ENCODE measurements at regions not wholly inside any gene's neighbourhood (a gene's known extent, or its start where the extent isn't known, plus 50 kb on each side); places are given as distances from the start of the nearest gene placed in this dataset.

DNA sequence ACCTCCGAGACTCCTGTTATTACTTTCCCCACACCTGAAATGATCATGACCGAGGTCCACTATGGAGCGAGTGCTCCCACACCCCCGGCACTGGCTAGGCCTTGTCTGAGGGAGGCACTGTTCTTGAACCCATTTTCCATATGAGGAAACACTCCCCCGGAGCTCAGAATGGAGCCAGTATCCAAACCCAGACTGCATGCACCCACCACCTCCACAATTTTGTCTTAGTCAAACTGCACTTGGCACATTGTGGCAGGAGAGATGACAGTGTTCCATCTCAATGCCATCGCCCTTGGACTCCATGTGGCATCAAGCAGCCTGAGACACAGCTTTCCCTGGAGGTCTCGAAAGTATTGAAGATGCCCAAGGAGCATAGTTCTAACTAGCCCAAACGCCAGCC, 154.1 kb downstream of the NUP210 start:
- H3K27ac ChIP-seq = no peak overlapping the region
- no peak for DNase-seq
- no peak overlapping the region for H3K4me3 ChIP-seq
- H3K36me3 ChIP-seq = no peaks in the 10 kb centered on the region
- H3K27me3 ChIP-seq = no peaks in the 10 kb centered on the region
- no peaks in the 10 kb centered on the region for H3K9me3 ChIP-seq (replicated peaks)
- no peaks in the 10 kb centered on the region for H3K4me1 ChIP-seq

DNA sequence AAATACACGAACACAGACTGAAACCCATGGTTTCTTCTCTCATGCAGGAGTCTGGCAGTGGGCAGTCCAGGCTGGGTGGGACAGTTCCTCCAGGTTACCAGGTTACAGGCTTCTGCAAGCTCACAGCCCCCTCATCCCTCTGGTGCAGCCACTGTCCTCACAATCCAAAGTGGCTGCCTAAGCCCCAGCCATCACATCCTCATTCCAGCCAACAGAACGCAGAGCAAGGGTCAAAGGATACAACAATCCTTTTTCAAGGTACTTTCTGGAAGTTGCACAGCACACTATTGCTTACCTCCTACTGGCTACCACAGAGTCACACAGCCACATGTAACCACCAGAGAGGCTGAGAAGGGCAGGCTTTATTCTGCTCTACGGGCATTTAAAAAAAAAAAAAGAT, 154.6 kb downstream of the NUP210 start:
- Histone ChIP-seq H3K4me3 (no peak overlapping the region), H3K27me3 (no peaks in the 10 kb centered on the region), H3K36me3 (no peaks in the 10 kb centered on the region), H3K4me1 (no peaks in the 10 kb centered on the region), H3K27ac (no peak overlapping the region), H3K9me3 (replicated peaks) (no peaks in the 10 kb centered on the region)
- DNase-seq = no peak

DNA sequence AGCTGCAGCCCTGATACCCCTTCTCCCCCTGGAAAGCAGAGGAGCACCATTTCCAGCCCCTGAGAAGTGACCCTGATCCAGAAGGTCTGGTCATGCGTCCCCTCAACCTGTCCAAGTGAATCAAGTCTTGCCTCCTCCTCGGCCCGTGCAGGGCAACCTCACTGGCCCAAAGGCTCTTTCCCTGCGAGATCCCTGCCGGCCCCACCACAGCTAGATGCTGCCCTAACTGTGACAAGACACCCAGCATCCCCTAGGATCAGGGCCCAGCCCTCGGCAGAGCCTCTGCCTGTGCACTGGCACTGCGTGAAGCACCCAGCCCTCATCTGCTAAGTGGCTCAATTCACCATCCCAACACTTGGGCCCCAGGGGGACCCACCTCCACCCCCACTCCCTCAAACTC, 155.1 kb downstream of the NUP210 start:
- Histone ChIP-seq H3K27ac (no peak overlapping the region), H3K36me3 (no peaks in the 10 kb centered on the region), H3K27me3 (no peaks in the 10 kb centered on the region), H3K4me3 (no peak overlapping the region), H3K9me3 (replicated peaks) (no peaks in the 10 kb centered on the region), H3K4me1 (no peaks in the 10 kb centered on the region)
- DNase-seq = no peak

DNA sequence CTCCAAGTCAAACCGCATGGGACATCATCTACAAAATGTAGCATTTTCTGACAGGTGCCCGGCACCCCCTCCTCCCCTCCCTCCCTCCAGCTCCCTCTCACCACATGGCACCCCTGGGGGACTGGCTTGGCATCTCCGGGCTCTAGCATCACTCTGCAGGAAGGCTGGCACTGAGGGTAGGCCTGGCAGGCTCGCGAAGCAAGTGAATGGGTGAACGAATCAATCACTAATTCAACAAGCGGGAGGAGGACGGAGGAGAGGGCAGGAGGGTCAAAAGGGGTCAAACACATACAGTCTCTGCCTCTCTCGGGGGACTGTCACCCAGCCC, 155.7 kb downstream of the NUP210 start:
- no peak for DNase-seq
- Histone ChIP-seq H3K4me1 (no peaks in the 10 kb centered on the region), H3K4me3 (no peak overlapping the region), H3K9me3 (replicated peaks) (no peaks in the 10 kb centered on the region), H3K36me3 (no peaks in the 10 kb centered on the region), H3K27me3 (no peaks in the 10 kb centered on the region), H3K27ac (no peak overlapping the region)

DNA sequence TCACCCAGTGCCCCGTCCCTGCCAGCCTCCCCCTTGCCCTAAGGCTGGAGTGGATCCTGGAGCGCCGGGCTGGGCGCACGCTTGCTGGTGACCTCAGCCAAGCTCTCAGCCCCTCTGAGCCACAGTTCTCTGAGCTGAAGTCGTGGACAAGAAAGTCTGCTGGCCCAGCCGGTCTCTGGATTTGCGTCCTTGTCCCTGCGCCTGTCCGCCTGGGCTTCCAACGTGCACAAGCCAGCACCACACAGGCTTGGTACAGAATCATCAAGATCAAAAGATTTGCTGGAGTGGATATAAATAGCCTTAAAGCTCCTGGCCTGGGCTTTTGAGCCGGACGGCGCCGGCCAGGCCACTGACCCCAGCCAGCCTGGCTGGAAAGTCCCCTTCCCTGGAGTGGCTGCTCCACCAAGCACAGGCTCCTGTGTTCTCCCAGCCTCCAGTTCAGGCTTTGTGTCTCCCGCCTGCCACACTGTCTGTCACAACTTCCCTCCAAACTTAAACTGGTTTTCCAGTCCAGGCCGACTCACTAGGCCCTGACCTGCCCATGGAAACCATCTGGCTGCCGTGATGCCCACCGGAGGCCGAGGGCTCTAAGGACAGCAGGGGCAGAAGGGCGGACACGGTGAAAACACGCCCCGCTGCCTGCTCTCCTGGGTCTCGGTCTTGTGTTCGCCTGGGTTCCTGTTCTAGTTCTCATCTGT, 156.2 kb downstream of the NUP210 start:
- Histone ChIP-seq H3K4me3 (no peak overlapping the region), H3K27ac (no peak overlapping the region), H3K4me1 (no peaks in the 10 kb centered on the region), H3K36me3 (no peaks in the 10 kb centered on the region), H3K27me3 (no peaks in the 10 kb centered on the region), H3K9me3 (replicated peaks) (no peaks in the 10 kb centered on the region)
- no peak for DNase-seq

DNA sequence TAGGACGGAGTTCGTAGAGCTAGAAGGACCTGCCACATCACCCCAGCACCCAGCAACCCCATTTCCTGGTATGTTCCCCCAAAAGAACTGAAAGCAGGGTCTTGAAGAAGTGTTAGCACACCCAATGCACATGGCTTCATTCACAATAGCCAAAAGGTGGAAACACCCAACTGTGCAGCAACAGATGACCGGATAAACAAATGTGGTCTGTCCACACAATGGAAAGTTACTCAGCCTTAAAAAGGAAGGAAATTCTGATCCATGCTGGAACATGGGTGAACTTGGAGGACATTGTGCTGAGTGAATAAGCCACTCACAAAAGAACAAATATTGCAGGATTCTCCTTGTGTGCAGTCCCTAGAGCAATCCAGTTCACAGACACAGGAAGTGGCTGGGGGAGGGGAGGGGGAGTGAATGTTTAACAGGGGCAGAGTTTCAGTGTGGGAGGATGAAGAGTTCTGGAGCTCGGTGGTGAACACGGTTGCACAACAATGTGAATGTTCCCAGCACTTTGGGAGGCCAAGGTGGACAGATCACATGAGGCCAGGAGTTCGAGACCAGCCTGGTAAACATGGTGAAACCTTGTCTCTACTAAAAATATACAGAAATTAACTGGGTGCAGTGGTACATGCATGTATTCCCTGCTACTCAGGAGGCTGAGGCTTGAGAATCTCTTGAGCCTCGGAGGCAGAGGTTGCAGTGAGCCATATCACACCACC, 157.5 kb downstream of the NUP210 start:
- DNase-seq = no peak
- Histone ChIP-seq H3K9me3 (replicated peaks) (no peaks in the 10 kb centered on the region), H3K4me1 (no peaks in the 10 kb centered on the region), H3K27ac (no peak overlapping the region), H3K4me3 (no peak overlapping the region), H3K36me3 (no peaks in the 10 kb centered on the region), H3K27me3 (no peaks in the 10 kb centered on the region)

DNA sequence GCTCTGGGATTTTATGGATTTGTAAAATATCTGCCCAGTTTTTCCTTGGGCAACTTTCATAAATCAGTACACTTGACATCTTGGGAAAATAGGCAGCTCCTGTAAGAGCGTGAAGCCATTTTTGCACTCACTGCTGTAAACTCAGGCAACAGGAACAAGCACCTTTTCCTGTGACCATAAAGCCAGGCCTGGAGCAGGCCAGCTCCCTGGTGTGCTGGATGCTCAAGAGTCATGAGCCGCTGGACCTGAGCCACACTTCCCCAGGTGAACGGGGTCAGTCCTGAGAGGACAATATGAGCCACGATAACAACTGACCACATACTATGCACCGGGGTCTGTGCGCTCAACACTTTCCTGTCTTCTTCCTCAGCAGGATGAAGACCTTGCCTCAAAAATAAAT, 158.2 kb downstream of the NUP210 start:
- no peak overlapping the region for H3K4me3 ChIP-seq

DNA sequence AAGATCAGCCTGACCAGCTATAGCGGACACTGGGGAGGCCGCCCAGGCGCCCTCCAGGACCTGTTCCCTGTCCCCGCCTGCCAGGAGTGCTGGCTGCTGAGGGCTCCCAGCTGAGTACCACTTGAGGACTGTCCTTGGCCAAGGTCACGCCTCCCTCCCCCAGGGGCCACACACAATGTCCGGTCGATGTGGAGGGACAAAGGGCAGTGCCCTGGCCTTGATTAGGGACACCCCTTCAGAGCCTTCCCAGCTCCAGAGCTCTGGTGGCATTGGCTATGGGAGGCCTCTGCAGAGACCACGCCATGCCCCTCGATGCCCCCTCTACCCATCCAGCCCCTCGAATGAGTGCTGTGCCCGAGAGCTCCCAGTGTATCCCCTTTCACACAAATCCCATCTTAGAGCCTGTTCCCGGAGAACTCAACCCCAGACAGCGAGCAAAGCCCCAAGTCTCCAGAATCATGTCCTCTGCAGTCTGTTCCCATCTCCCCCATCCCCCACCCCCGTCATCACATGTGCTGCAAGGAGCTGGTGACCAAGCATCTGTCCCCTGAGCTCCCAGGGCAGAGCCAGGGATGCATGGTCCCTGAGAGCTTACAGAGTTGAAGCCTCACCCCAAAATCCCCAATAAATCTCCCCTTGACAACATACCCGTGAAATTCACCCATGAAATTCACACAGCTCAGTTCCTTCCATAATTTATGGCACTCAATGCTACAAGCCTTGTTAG, 158.9 kb downstream of the NUP210 start:
- no peak overlapping the region for H3K27ac ChIP-seq
- DNase-seq = no peak
- H3K27me3 ChIP-seq = peaks cover 12% of the 10 kb centered on the region
- H3K9me3 ChIP-seq (replicated peaks) = no peaks in the 10 kb centered on the region
- no peaks in the 10 kb centered on the region for H3K36me3 ChIP-seq
- no peaks in the 10 kb centered on the region for H3K4me1 ChIP-seq
- H3K4me3 ChIP-seq = no peak overlapping the region

More for the DNA sequence above, 158.2 kb downstream of the NUP210 start:
- Histone ChIP-seq H3K36me3 (no peaks in the 10 kb centered on the region), H3K4me1 (no peaks in the 10 kb centered on the region), H3K27me3 (peaks cover 6% of the 10 kb centered on the region), H3K27ac (no peak overlapping the region), H3K9me3 (replicated peaks) (no peaks in the 10 kb centered on the region)
- DNase-seq = no peak

DNA sequence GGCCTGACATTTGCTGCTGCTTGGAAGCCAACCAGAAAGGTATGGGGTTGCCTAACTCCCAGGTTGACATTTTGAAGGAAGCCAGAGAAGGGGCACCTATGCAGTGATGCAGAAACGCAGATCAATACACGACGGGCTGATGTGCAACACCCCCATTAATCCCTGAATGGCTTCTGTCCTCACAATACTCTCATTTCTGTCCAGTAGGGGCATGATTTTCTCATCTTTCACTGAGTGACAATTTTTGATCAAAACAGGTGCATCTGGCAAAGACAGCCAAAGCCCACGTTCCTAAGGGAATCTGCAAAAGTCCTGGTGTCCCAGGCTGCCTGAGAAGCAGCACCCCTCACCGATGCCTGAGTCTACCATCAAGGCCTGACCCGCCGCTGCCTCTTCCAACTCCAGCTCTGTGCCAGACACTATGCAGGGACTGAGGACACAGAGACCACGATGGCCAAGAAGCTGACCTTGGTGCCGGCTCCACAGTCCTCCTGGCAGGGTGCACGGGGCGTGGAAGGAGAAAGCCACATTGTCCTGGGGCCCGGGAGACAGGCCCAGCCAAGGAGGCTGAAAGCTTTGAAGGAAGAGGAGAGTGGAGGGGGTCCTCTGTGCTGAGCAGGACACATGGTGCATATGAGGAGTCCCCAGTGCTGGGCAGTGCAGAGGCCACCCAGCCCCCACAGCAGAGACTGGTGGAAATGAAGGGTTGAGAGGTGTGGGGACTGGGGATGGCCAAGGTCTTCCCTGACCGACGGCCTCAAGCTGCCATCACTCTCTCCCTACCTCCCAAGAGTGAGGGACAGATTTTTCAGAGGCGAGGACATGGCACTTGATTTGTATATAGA, 159.6 kb downstream of the NUP210 start:
- Histone ChIP-seq H3K4me3 (no peak overlapping the region), H3K4me1 (no peaks in the 10 kb centered on the region), H3K9me3 (replicated peaks) (no peaks in the 10 kb centered on the region), H3K36me3 (no peaks in the 10 kb centered on the region), H3K27ac (no peak overlapping the region), H3K27me3 (peaks cover 15% of the 10 kb centered on the region)
- no peak for DNase-seq

DNA sequence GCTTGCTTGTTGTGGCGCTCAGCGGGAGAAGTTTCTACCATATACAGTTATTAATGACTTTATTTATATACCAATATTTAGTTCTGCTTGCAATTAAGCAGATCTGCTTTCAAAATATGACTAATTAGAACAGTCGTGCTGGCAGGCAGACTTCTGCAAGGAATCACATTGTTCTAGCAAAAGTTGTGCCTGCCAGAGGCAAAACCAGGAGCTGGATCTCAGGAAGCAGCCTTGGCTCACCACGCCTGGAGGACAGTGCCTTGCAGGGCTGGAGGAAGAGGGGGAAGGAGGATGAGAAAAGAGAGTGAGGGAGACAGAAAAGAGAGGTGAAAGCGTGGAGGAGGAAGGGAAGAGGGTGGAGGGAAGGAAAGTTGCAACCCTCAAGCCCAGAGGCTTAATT, 160.3 kb downstream of the NUP210 start:
- Histone ChIP-seq H3K27ac (no peak overlapping the region), H3K27me3 (peaks cover 15% of the 10 kb centered on the region), H3K4me3 (no peak overlapping the region), H3K9me3 (replicated peaks) (no peaks in the 10 kb centered on the region), H3K36me3 (no peaks in the 10 kb centered on the region), H3K4me1 (no peaks in the 10 kb centered on the region)
- no peak for DNase-seq

DNA sequence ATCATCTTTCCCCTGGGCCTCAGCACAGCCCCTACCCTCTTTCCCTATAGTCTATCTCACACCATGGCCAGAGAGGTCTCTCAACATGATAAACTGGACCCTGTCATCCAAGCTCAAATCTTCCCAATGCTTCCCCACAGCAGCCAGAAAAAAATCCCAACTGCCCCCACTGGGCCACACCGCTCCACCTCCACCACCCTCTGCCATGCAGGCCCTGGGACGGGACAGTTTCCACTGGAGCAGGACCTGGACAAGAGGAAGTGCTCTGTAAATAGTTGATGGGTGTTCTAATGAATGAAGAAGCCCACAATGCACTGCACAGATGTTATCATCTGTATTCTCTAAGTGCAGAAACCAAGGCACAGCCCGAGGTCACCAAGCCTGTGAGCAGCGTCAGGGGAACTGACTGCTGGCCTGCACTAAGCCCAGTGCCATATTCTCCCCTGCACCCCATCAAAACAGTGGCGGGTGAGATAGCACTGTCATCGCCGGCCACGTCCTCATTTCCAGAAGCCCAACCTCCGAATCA, 161.1 kb downstream of the NUP210 start:
- Histone ChIP-seq H3K36me3 (no peaks in the 10 kb centered on the region), H3K27ac (no peak overlapping the region), H3K4me1 (no peaks in the 10 kb centered on the region), H3K27me3 (peaks cover 20% of the 10 kb centered on the region), H3K9me3 (replicated peaks) (no peaks in the 10 kb centered on the region), H3K4me3 (no peak overlapping the region)
- DNase-seq = no peak

DNA sequence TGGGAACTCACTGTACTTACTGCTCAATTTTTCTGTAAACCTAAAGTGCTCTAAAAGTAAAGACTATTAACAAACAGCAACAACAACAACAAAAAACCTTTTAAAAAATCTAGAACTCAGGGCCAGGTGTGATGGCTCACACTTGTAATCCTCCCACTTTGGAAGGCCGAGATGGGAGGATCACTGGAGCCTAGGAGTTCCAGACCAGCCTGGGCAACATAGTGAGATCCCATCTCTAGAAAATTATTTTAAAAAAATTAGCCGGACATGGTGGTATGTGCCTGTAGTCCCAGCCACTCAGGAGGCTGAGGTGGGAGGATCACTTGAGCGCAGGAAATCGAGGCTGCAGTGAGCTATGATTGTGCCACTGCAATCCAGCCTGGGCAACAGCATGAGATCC, 161.8 kb downstream of the NUP210 start:
- Histone ChIP-seq H3K36me3 (no peaks in the 10 kb centered on the region), H3K27me3 (peaks cover 25% of the 10 kb centered on the region), H3K4me1 (no peaks in the 10 kb centered on the region), H3K4me3 (no peak overlapping the region), H3K27ac (no peak overlapping the region), H3K9me3 (replicated peaks) (no peaks in the 10 kb centered on the region)
- no peak for DNase-seq

DNA sequence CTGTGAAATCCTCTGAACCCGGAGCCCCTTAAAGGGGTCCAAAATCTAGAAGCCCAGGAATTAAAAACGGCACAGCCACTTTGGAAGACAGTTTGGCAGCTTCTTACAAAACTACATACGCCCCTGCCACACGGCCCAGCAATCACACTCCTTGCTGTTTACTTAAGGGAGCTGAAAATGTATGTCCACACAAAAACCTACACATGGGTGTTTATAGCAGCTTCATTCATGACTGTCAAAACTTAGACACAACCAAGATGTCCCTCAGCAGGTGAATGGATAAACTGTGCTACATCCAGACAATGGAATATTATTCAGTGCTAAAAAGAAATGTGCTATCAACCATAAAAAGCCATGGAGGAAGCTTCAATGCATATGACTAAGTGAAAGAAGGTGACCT, 162.5 kb downstream of the NUP210 start:
- no peak for DNase-seq
- Histone ChIP-seq H3K4me1 (no peaks in the 10 kb centered on the region), H3K4me3 (no peak overlapping the region), H3K27ac (no peak overlapping the region), H3K27me3 (peaks cover 25% of the 10 kb centered on the region), H3K36me3 (no peaks in the 10 kb centered on the region), H3K9me3 (replicated peaks) (no peaks in the 10 kb centered on the region)

DNA sequence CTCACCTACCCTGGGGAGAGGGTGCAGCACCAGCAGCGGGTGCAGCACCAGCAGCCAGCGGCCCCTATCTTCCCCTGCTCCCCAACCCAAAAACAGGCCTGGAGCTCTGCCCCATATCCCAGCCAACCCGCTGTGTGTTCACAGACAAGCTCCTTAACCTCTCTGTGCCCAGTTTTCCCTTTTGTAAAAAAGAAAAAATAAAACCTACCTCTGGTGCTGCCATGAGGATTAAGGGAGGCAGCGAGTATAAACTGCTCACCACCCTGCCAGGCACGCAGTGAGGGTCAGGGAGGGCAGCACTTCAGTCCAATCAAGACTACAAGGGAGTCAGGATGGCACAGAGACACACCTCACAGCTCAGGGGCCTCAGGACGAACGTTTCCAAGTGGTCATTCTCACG, 163.3 kb downstream of the NUP210 start:
- no peak for DNase-seq
- no peak overlapping the region for H3K4me3 ChIP-seq
- peaks cover 26% of the 10 kb centered on the region for H3K27me3 ChIP-seq
- no peaks in the 10 kb centered on the region for H3K36me3 ChIP-seq
- H3K9me3 ChIP-seq (replicated peaks) = no peaks in the 10 kb centered on the region
- no peaks in the 10 kb centered on the region for H3K4me1 ChIP-seq
- no peak overlapping the region for H3K27ac ChIP-seq
